Pancreas (tissue), 10 donors: ENCODE measurements at regions not wholly inside any gene's neighbourhood (a gene's known extent, or its start where the extent isn't known, plus 50 kb on each side); places are given as distances from the start of the nearest gene placed in this dataset.

Experiments used
- ATAC-seq, 4 donors: fragments of 200-7000 bp; cut with Tn5 transposase; one replicate each; pipeline versions ENCODE4 v1.8.0 to v1.9.1; 2020; ENCODE audit warnings: mild to moderate bottlenecking in 4 of 4, moderate library complexity in 4 of 4
- DNase-seq, 6 donors: peaks; one replicate each; pipeline ENCODE4 v3.0.0-alpha.2; 2020
- FAIRE-seq: peaks from 2 replicates; lab custom pipeline; 2012; peaks lifted over from hg19 to GRCh38; lab: Jason Lieb, UNC
- H3K27ac ChIP-seq, 4 donors: fragments of 200-600 bp; sonication (generic); 1 replicate in 3 of 4; 2 replicates in 1 of 4; pipeline versions ENCODE4 v1.5.0 to v1.8.0; 2020
- H3K27me3 ChIP-seq, 4 donors: fragments of 200-600 bp; one replicate each; pipeline ENCODE4 v1.8.0; 2021
- H3K36me3 ChIP-seq, 3 donors: fragments of 200-600 bp; sonication (generic) in 1 of 3; one replicate each; pipeline versions ENCODE4 v1.5.0 to v1.8.0; 2020 to 2021
- H3K4me1 ChIP-seq, 3 donors: fragments of 200-600 bp; one replicate each; pipeline ENCODE4 v1.8.0; 2021
- H3K4me3 ChIP-seq, 4 donors: fragments of 200-600 bp; sonication (generic) in 2 of 4; one replicate each; pipeline versions ENCODE4 v1.5.0 to v1.8.0; 2020 to 2021
- H3K9me3 ChIP-seq, 4 donors: fragments of 200-600 bp; one replicate each; pipeline ENCODE4 v1.8.0; 2021
- CTCF ChIP-seq, 4 donors: fragments of 200-600 bp; sonication (generic) in 3 of 4; IDR thresholded peaks; one replicate each; pipeline versions ENCODE4 v1.5.0 to v1.8.0; 2021; ENCODE audit warnings: antibody characterized with exemption in 4 of 4
- WGBS, 2 donors: extraction: QIAGEN DNeasy Blood & Tissue Kit; methylation state at CpG; one replicate each; pipeline ENCODE4 v1.1.7; 2013; 5-methylcytosine and 5-hydroxymethylcytosine counted together
- intact Hi-C, 3 donors: fragments of 100-400 bp; cut with DNase I; formaldehyde crosslinking; loops; one replicate each; pipeline versions ENCODE4 v1.11.1 to v1.14.2; 2022
- donor health status: healthy with polysubstance abuse.
- donor health status: DM: no; HTN: no; CAD: no; lungs with moderate emphysema.
- donor health status: DM: no; HTN: no; CAD: no.
- donor health status: control.
- donor health status: control.
- donor health status: Bipolar disorder and iron deficiency.
- donor health status: DM: yes; HTN: yes; CAD: no.
- donor health status: DM: no; HTN: no; CAD: no.
- donor health status: DM: no; HTN: no; CAD: no.
- donor health status: DM: yes; HTN: yes; CAD: no.

DNA sequence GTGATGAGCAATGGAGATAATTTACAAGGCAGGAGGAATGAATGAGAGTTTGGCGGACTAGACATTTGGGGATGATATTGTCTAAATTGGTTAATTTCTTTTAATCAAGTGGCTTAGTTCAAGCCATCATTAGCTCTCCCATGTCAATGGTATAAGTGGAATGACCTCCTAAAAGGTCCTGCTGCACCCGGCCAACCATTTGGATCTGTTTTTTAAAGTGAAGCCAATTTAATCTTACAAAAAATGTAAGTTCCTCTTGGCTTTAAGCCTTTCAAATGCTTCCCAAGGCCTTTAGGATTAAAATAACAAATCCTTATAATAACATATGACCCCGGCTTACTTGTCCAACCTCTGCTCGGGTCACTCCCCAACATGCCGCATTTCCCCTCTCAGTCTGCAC lies 484.4 kb upstream of the ADAMTS9 start:
- Histone ChIP-seq H3K27ac (no peak overlapping the region), H3K4me3 (no peak overlapping the region), H3K36me3 (no peaks in the 10 kb centered on the region), H3K9me3 (no peaks in the 10 kb centered on the region), H3K4me1 (no peaks in the 10 kb centered on the region), H3K27me3 (no peaks in the 10 kb centered on the region)
- intact Hi-C loops: no loop called here
- FAIRE-seq (no peak), ATAC-seq (no peak), DNase-seq (no peak)
- TF ChIP-seq CTCF (IDR thresholded peaks at IDR 0.05): no peak
- WGBS, 2 donors: 70 to 80% methylated on average over 5 of the region's 5 CpGs

DNA sequence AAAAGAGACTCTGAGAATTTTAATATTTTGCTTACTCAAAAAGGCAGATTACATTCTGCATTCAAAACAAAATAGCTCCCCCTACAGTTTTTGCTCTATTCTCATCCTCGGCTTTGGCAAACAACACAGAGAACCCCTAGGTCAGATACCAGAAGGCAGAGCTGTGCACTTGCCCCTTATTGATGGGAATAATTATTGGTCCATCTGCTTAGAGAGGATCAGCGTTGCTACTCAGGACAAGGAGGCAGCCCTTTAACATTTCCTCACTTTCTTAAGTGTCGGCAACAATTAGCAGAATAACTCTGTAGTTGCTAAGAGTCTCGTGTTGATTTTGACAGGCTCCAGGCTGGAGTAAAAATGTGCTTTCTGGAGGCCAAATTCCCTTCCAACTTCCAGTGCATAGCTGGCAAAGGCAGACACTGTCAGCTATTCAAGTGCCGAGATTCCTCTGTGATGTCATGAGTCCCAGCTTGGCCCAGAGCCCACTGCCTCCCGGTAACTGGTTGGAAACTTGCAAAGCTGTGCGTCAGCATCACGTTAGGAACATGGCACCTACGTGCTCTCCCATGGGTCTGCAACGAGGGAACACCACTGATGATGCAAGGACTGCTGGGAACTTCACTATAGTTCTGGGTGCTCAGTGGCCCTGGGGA lies 482.7 kb upstream of the ADAMTS9 start:
- FAIRE-seq (peak; percentile 89), DNase-seq (peak; percentile 49 to 72 (median 64)), ATAC-seq (peak; percentile 58 to 77 (median 71))
- Histone ChIP-seq H3K4me3 (no peak overlapping the region), H3K27me3 (no peaks in the 10 kb centered on the region), H3K9me3 (no peaks in the 10 kb centered on the region), H3K36me3 (no peaks in the 10 kb centered on the region), H3K27ac (peak overlapping the region in 1 of 4 donors; percentile 23), H3K4me1 (no peaks in the 10 kb centered on the region)
- intact Hi-C loops: no loop called here
- WGBS, 2 donors: 15 to 20% methylated on average over 10 of the region's 10 CpGs
- peak in 2 of 4 donors; percentile 16 to 23 for TF ChIP-seq CTCF (IDR thresholded peaks at IDR 0.05)

- H3K36me3 ChIP-seq: no peaks in the 10 kb centered on the region
- DNase-seq (no peak), FAIRE-seq (no peak), ATAC-seq (no peak)
- H3K9me3 ChIP-seq: no peaks in the 10 kb centered on the region
- no peaks in the 10 kb centered on the region for H3K27me3 ChIP-seq
- intact Hi-C loops: no loop called here
- WGBS, 2 donors: 28 to 30% methylated on average over 3 of the region's 3 CpGs
- H3K4me1 ChIP-seq: no peaks in the 10 kb centered on the region
- peak overlapping the region in 1 of 4 donors; percentile 23 for H3K27ac ChIP-seq
- TF ChIP-seq CTCF (IDR thresholded peaks at IDR 0.05): no peak
- no peak overlapping the region for H3K4me3 ChIP-seq
These were observed 482.2 kb upstream of the ADAMTS9 start for GRCh38 chr3:65169961-65170360.

DNA sequence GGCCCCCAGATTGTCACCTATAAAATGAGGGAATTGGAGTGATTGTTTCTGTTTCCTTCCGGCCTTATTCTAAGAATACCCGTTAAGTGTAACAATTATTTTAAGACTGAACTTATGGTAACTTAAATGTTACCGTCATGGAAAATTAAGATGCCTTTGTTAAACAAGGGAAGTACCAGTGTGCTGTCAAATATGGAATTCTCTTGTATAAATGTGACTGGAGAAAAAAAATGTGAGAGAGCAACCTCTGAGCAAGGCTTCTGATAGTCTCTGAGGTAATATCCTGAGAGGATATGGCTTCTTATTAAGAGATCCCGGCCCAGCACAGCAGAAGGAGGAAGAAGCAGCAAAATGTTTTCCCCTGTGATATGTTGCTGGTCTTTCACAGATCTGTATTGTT lies 480.7 kb upstream of the ADAMTS9 start:
- Histone ChIP-seq H3K9me3 (no peaks in the 10 kb centered on the region), H3K27ac (no peak overlapping the region), H3K36me3 (no peaks in the 10 kb centered on the region), H3K4me3 (no peak overlapping the region), H3K4me1 (no peaks in the 10 kb centered on the region), H3K27me3 (no peaks in the 10 kb centered on the region)
- FAIRE-seq (no peak), ATAC-seq (no peak), DNase-seq (no peak)
- 88 to 89% methylated on average over 4 of the region's 4 CpGs for WGBS, 2 donors
- intact Hi-C loops: no loop called here
- TF ChIP-seq CTCF (IDR thresholded peaks at IDR 0.05): no peak

GRCh38 chr3:65166531-65166930 lies 478.7 kb upstream of the ADAMTS9 start:
- no peak for TF ChIP-seq CTCF (IDR thresholded peaks at IDR 0.05)
- FAIRE-seq (no peak), DNase-seq (no peak), ATAC-seq (no peak)
- intact Hi-C loops: no loop called here
- Histone ChIP-seq H3K4me1 (no peaks in the 10 kb centered on the region), H3K9me3 (no peaks in the 10 kb centered on the region), H3K27ac (no peak overlapping the region), H3K4me3 (no peak overlapping the region), H3K27me3 (no peaks in the 10 kb centered on the region), H3K36me3 (no peaks in the 10 kb centered on the region)
